ENCODE measurements at regions not wholly inside any gene's neighbourhood (a gene's known extent, or its start where the extent isn't known, plus 50 kb on each side); places are given as distances from the start of the nearest gene placed in this dataset.

- ATAC-seq (no peak), DNase-seq (ENCODE audit: low read depth, low spot score) (no peak)
- TF ChIP-seq POLR2A (IDR thresholded peaks at IDR 0.05; ENCODE audit: borderline replicate concordance, extremely low read depth, insufficient read depth, insufficient read length) (no peak), MAX (IDR thresholded peaks at IDR 0.05) (no peak), RAD21 (IDR thresholded peaks at IDR 0.05; ENCODE audit: low read depth) (no peak), CTCF (IDR thresholded peaks at IDR 0.05 in 2 of 3, conservative IDR thresholded peaks at IDR 0.05 in 1 of 3; ENCODE audit: borderline replicate concordance in 1 of 3, insufficient read depth in 1 of 3, low read depth in 2 of 3, low read length in 2 of 3) (no peak), ZFX (IDR thresholded peaks at IDR 0.05) (no peak), ZBTB33 (IDR thresholded peaks at IDR 0.05; ENCODE audit: extremely low read depth, insufficient replicate concordance, low read length) (no peak), ATF3 (IDR thresholded peaks at IDR 0.05) (no peak), ELF1 (IDR thresholded peaks at IDR 0.05; ENCODE audit: borderline replicate concordance, low read depth) (no peak), SP1 (IDR thresholded peaks at IDR 0.05; ENCODE audit: low read depth) (no peak)
- Histone ChIP-seq H2AFZ (ENCODE audit: low read depth, low read length, poor library complexity, severe bottlenecking) (no peak overlapping the region), H3K36me3 (ENCODE audit: control insufficient read depth in 1 of 2, insufficient read depth in 2 of 2, low read length in 2 of 2) (no peaks in the 10 kb centered on the region), H3K9me3 (ENCODE audit: control insufficient read depth in 1 of 2, insufficient read depth in 1 of 2, low read depth in 1 of 2, low read length in 2 of 2) (no peaks in the 10 kb centered on the region), H3K4me2 (ENCODE audit: low read length) (no peak overlapping the region), H3K4me3 (replicated peaks in 1 of 2; ENCODE audit: low read depth in 1 of 2, low read length in 2 of 2) (no peak overlapping the region), H3K4me1 (ENCODE audit: control insufficient read depth in 1 of 2, insufficient read depth in 2 of 2, low read length in 2 of 2) (no peaks in the 10 kb centered on the region; a peak in 1 of 4 replicates), H3K9me2 (ENCODE audit: insufficient read depth) (no peaks in the 10 kb centered on the region), H3K9ac (ENCODE audit: low read length) (no peak overlapping the region), H4K20me1 (ENCODE audit: insufficient read depth) (no peaks in the 10 kb centered on the region), H3K27me3 (ENCODE audit: insufficient read depth, low read length) (no peaks in the 10 kb centered on the region; the same call in 1 of the 2 replicates), H3K79me2 (ENCODE audit: insufficient read depth, low read length) (no peaks in the 10 kb centered on the region), H3K27ac (ENCODE audit: low read depth, low read length) (no peak overlapping the region)
- ChIA-PET RAD21 (ENCODE audit: low non-redundant PET in 1 of 2, low total read pairs in 2 of 2, uncharacterized antibody in 2 of 2, unreplicated experiment in 2 of 2) (no interaction called here), POLR2A (no interaction called here), CTCF (no interaction called here)
- intact Hi-C loops (cut with micrococcal nuclease) = no loop called here
- BruUV-seq (replicated peaks) = no TSS peak
These were observed 188.9 kb downstream of the NSG2 start for GRCh38 chr5:174234388-174234787.

All from HCT116 (cell line).